ENCODE measurements at regions not wholly inside any gene's neighbourhood (a gene's known extent, or its start where the extent isn't known, plus 50 kb on each side); places are given as distances from the start of the nearest gene placed in this dataset.
A peak's percentile ranks its signal among the peaks of the same experiment; 100 is the strongest.

DNA sequence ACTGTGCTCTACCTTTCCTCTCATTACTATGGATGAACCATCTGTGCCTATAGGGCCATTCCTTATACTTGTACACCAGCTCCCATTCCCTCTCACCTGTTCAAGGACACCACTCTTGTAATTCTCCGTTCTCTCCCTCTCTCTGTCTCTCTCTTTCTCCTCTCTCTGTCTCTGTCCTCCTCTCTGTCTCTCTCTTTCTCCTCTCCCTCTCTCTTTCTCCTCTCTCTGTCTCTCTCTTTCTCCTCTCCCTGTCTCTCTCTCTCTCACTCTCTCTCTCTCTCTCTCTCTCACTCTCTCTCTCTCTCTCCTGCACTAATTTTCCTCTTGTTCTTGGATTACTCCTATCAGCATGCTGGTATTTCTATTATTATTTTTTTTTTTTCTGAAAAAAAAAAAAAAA, 78.9 kb upstream of the RMDN2 start:
- FAIRE-seq = no peak
- no peak for DNase-seq (ENCODE audit: insufficient read length, low spot score)
- TF ChIP-seq POLR2AphosphoS5 (IDR thresholded peaks at IDR 0.05; ENCODE audit: low read depth, low read length) (no peak), POLR2A (IDR thresholded peaks at IDR 0.05; ENCODE audit: low read depth, low read length) (no peak)

DNA sequence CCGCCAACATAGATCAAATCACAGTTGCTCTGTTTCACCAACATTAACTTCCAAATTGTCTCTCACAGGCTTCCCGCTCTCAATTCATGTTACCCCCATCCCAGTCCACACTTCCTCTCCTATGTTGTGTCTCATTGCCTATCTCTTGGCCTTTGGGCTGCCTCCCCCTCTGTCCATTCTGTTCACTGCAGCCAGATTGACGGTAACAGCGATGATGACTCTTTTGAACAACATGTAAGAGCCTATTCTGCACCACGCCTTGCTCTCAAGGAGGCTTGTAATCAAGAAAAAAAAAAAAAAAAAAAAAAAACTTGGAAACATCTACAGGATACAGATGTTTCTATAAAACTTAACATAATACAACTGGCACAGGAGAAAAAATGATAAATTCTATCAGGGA, 77.3 kb upstream of the RMDN2 start:
- no peak for FAIRE-seq
- DNase-seq (ENCODE audit: insufficient read length, low spot score) = no peak
- TF ChIP-seq POLR2AphosphoS5 (IDR thresholded peaks at IDR 0.05; ENCODE audit: low read depth, low read length) (no peak), PAX5 (IDR thresholded peaks at IDR 0.05; ENCODE audit: insufficient read depth, low read length, severe bottlenecking) (no peak), POU2F2 (IDR thresholded peaks at IDR 0.05; ENCODE audit: low read depth, low read length) (no peak), POLR2A (IDR thresholded peaks at IDR 0.05; ENCODE audit: low read depth, low read length) (no peak), SPI1 (IDR thresholded peaks at IDR 0.05; ENCODE audit: low read depth, low read length) (no peak), TAF1 (IDR thresholded peaks at IDR 0.05; ENCODE audit: low read depth, low read length) (no peak)

GRCh38 chr2:37848451-37848850, 76.6 kb upstream of the RMDN2 start:
- FAIRE-seq (no peak), DNase-seq (ENCODE audit: insufficient read length, low spot score) (no peak)
- TF ChIP-seq SPI1 (IDR thresholded peaks at IDR 0.05; ENCODE audit: low read depth, low read length) = no peak
- TF ChIP-seq TAF1 (IDR thresholded peaks at IDR 0.05; ENCODE audit: low read depth, low read length) = no peak
- no peak for TF ChIP-seq POU2F2 (IDR thresholded peaks at IDR 0.05; ENCODE audit: low read depth, low read length)
- no peak for TF ChIP-seq PAX5 (IDR thresholded peaks at IDR 0.05; ENCODE audit: insufficient read depth, low read length, severe bottlenecking)
- TF ChIP-seq POLR2A (IDR thresholded peaks at IDR 0.05; ENCODE audit: low read depth, low read length) = no peak
- TF ChIP-seq POLR2AphosphoS5 (IDR thresholded peaks at IDR 0.05; ENCODE audit: low read depth, low read length) = no peak

DNA sequence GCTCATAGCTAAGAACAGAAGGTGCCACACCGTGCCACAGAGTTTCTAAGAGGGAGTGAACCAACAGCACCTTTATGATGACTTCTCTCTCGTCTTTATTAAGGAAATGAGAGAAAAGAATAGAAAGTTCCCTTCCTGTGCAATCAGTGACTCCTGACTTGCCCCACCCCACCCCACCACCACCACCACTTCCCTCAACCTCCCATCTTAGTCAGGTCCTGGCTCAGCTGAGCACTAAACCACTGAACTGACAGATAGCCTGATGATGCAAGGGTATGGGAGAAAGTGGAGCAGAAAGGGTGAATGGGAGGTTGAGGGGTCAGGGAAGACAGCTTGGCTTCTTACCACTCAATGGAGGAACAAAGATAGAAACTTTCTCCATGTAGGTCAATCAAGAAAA, 75.2 kb upstream of the RMDN2 start:
- FAIRE-seq (peak; percentile 28), DNase-seq (ENCODE audit: insufficient read length, low spot score) (no peak)
- TF ChIP-seq POLR2A (IDR thresholded peaks at IDR 0.05; ENCODE audit: low read depth, low read length) (no peak), SPI1 (IDR thresholded peaks at IDR 0.05; ENCODE audit: low read depth, low read length) (no peak), POLR2AphosphoS5 (IDR thresholded peaks at IDR 0.05; ENCODE audit: low read depth, low read length) (no peak), TAF1 (IDR thresholded peaks at IDR 0.05; ENCODE audit: low read depth, low read length) (no peak), PAX5 (IDR thresholded peaks at IDR 0.05; ENCODE audit: insufficient read depth, low read length, severe bottlenecking) (no peak), POU2F2 (IDR thresholded peaks at IDR 0.05; ENCODE audit: low read depth, low read length) (no peak)

- FAIRE-seq = peak; percentile 47
- no peak for TF ChIP-seq SPI1 (IDR thresholded peaks at IDR 0.05; ENCODE audit: low read depth, low read length)
- no peak for TF ChIP-seq POLR2AphosphoS5 (IDR thresholded peaks at IDR 0.05; ENCODE audit: low read depth, low read length)
- no peak for TF ChIP-seq POLR2A (IDR thresholded peaks at IDR 0.05; ENCODE audit: low read depth, low read length)
- TF ChIP-seq POU2F2 (IDR thresholded peaks at IDR 0.05; ENCODE audit: low read depth, low read length) = no peak
- no peak for TF ChIP-seq PAX5 (IDR thresholded peaks at IDR 0.05; ENCODE audit: insufficient read depth, low read length, severe bottlenecking)
- TF ChIP-seq TAF1 (IDR thresholded peaks at IDR 0.05; ENCODE audit: low read depth, low read length) = no peak
- no peak for DNase-seq (ENCODE audit: insufficient read length, low spot score)
These were observed 73.7 kb upstream of the RMDN2 start for GRCh38 chr2:37851428-37851827.

- DNase-seq (ENCODE audit: insufficient read length, low spot score) (peak; percentile 19), FAIRE-seq (peak; percentile 80)
- TF ChIP-seq SPI1 (IDR thresholded peaks at IDR 0.05; ENCODE audit: low read depth, low read length) (no peak), POU2F2 (IDR thresholded peaks at IDR 0.05; ENCODE audit: low read depth, low read length) (no peak), POLR2AphosphoS5 (IDR thresholded peaks at IDR 0.05; ENCODE audit: low read depth, low read length) (no peak), PAX5 (IDR thresholded peaks at IDR 0.05; ENCODE audit: insufficient read depth, low read length, severe bottlenecking) (no peak), POLR2A (IDR thresholded peaks at IDR 0.05; ENCODE audit: low read depth, low read length) (no peak), TAF1 (IDR thresholded peaks at IDR 0.05; ENCODE audit: low read depth, low read length) (no peak)
These were observed 73.1 kb upstream of the RMDN2 start for GRCh38 chr2:37851828-37852584.

GRCh38 chr2:37852585-37853014, 72.5 kb upstream of the RMDN2 start:
- DNase-seq (ENCODE audit: insufficient read length, low spot score) = no peak
- no peak for FAIRE-seq
- no peak for TF ChIP-seq POLR2A (IDR thresholded peaks at IDR 0.05; ENCODE audit: low read depth, low read length)
- no peak for TF ChIP-seq TAF1 (IDR thresholded peaks at IDR 0.05; ENCODE audit: low read depth, low read length)
- TF ChIP-seq PAX5 (IDR thresholded peaks at IDR 0.05; ENCODE audit: insufficient read depth, low read length, severe bottlenecking) = no peak
- no peak for TF ChIP-seq POU2F2 (IDR thresholded peaks at IDR 0.05; ENCODE audit: low read depth, low read length)
- TF ChIP-seq SPI1 (IDR thresholded peaks at IDR 0.05; ENCODE audit: low read depth, low read length) = no peak
- TF ChIP-seq POLR2AphosphoS5 (IDR thresholded peaks at IDR 0.05; ENCODE audit: low read depth, low read length) = no peak

GRCh38 chr2:37854676-37855282, 70.3 kb upstream of the RMDN2 start:
- FAIRE-seq (no peak), DNase-seq (ENCODE audit: insufficient read length, low spot score) (no peak)
- no peak for TF ChIP-seq POLR2AphosphoS5 (IDR thresholded peaks at IDR 0.05; ENCODE audit: low read depth, low read length)
- TF ChIP-seq SPI1 (IDR thresholded peaks at IDR 0.05; ENCODE audit: low read depth, low read length) = no peak
- no peak for TF ChIP-seq PAX5 (IDR thresholded peaks at IDR 0.05; ENCODE audit: insufficient read depth, low read length, severe bottlenecking)
- TF ChIP-seq TAF1 (IDR thresholded peaks at IDR 0.05; ENCODE audit: low read depth, low read length) = no peak
- no peak for TF ChIP-seq POLR2A (IDR thresholded peaks at IDR 0.05; ENCODE audit: low read depth, low read length)
- no peak for TF ChIP-seq POU2F2 (IDR thresholded peaks at IDR 0.05; ENCODE audit: low read depth, low read length)

DNA sequence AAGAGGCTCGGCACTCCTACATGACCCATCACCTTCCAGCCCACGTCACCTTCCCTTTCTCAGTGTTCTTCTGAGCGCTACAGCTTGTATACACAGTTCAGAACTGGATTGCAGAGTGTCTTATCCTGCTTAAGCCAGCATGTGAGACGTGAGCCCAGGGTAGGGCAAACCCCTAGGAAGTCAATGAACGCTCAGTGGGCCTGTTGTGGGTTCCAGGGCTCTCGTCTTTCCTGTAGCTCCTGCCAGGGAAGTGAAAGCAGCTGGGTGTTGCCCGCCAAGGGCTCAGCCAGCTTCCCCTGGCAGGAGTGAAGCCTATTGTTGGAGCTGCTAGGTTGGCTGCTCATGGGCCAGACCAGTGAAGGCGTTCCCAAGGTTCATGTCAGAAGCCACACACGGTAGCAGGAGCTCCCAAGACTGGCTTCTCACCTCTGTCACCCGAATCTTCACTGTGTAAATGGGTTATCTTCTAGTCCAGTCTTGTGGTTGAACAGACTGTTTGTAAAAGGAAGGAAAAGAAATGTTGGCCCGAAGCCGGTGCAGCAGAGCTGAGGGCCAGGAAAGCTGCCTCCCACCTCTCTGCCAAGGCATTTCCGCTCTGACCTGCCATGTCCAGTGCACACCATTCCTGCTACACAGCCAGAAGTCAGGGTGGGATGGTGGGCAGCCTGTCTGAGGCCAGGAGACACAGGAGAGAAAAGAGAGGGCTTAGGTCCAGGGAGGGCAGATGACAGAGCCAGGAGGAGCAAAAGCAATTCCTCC, 69.6 kb upstream of the RMDN2 start:
- TF ChIP-seq SPI1 (IDR thresholded peaks at IDR 0.05; ENCODE audit: low read depth, low read length) = peak; percentile 48
- no peak for TF ChIP-seq POLR2A (IDR thresholded peaks at IDR 0.05; ENCODE audit: low read depth, low read length)
- no peak for TF ChIP-seq PAX5 (IDR thresholded peaks at IDR 0.05; ENCODE audit: insufficient read depth, low read length, severe bottlenecking)
- TF ChIP-seq POLR2AphosphoS5 (IDR thresholded peaks at IDR 0.05; ENCODE audit: low read depth, low read length) = no peak
- DNase-seq (ENCODE audit: insufficient read length, low spot score) (no peak), FAIRE-seq (peak; percentile 16)

All from GM12891 (cell line).